ENCODE measurements at regions not wholly inside any gene's neighbourhood (a gene's known extent, or its start where the extent isn't known, plus 50 kb on each side); places are given as distances from the start of the nearest gene placed in this dataset.

- no peak for TF ChIP-seq CTCF (IDR thresholded peaks at IDR 0.05)
These were observed 784.8 kb upstream of the KLHL29 start for GRCh38 chr2:22600156-22600555.

- no peak for TF ChIP-seq CTCF (IDR thresholded peaks at IDR 0.05)
These were observed 784.0 kb upstream of the KLHL29 start for GRCh38 chr2:22600999-22601398.

GRCh38 chr2:22604136-22604535 is 780.8 kb upstream of the KLHL29 start:
- no peak for TF ChIP-seq CTCF (IDR thresholded peaks at IDR 0.05)

GRCh38 chr2:22616031-22616430 is 768.9 kb upstream of the KLHL29 start:
- TF ChIP-seq CTCF (IDR thresholded peaks at IDR 0.05) = no peak

- TF ChIP-seq CTCF (IDR thresholded peaks at IDR 0.05) = no peak
These were observed 761.4 kb upstream of the KLHL29 start for GRCh38 chr2:22623620-22624019.

- no peak for TF ChIP-seq CTCF (IDR thresholded peaks at IDR 0.05)
These were observed 758.4 kb upstream of the KLHL29 start for GRCh38 chr2:22626621-22627020.

GRCh38 chr2:22628221-22628620 is 756.8 kb upstream of the KLHL29 start:
- TF ChIP-seq CTCF (IDR thresholded peaks at IDR 0.05) = no peak

- no peak for TF ChIP-seq CTCF (IDR thresholded peaks at IDR 0.05)
These were observed 756.1 kb upstream of the KLHL29 start for GRCh38 chr2:22628906-22629305.

Measured in LNCAP (cell line).